ENCODE measurements at regions not wholly inside any gene's neighbourhood (a gene's known extent, or its start where the extent isn't known, plus 50 kb on each side); places are given as distances from the start of the nearest gene placed in this dataset.

DNA sequence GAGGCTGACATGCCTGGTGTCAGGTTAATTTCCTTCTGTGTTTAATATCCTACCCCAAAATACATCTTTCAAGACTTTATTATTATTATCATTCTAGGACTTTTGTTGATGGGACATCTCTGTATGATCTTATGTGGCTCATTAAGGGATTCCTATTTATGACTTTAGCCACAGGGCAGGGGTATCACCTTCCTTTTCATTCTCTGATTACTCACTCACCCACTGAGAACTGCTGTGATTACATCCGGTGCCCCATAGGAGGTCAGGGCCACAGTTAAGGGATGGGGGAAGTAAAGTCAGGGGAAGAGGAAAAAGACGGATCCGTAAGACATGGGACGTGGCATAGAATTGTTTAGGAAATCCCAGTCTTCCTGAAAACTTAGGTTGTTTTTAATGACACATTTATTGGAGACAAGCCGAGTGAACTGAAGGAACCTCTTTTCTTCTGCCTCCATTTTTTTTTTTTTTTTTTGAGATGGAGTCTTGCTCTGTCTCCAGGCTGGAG lies 61.0 kb upstream of the PITRM1 start:
- no peak overlapping the region for H3K4me3 ChIP-seq (ENCODE audit: low read depth, low read length)
- no peak for DNase-seq (ENCODE audit: low read depth)
- TF ChIP-seq, protein P1, sequence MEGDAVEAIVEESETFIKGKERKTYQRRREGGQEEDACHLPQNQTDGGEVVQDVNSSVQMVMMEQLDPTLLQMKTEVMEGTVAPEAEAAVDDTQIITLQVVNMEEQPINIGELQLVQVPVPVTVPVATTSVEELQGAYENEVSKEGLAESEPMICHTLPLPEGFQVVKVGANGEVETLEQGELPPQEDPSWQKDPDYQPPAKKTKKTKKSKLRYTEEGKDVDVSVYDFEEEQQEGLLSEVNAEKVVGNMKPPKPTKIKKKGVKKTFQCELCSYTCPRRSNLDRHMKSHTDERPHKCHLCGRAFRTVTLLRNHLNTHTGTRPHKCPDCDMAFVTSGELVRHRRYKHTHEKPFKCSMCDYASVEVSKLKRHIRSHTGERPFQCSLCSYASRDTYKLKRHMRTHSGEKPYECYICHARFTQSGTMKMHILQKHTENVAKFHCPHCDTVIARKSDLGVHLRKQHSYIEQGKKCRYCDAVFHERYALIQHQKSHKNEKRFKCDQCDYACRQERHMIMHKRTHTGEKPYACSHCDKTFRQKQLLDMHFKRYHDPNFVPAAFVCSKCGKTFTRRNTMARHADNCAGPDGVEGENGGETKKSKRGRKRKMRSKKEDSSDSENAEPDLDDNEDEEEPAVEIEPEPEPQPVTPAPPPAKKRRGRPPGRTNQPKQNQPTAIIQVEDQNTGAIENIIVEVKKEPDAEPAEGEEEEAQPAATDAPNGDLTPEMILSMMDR (IDR thresholded peaks at IDR 0.05; ENCODE audit: control insufficient read depth, extremely low read depth, insufficient read depth) = no peak

DNA sequence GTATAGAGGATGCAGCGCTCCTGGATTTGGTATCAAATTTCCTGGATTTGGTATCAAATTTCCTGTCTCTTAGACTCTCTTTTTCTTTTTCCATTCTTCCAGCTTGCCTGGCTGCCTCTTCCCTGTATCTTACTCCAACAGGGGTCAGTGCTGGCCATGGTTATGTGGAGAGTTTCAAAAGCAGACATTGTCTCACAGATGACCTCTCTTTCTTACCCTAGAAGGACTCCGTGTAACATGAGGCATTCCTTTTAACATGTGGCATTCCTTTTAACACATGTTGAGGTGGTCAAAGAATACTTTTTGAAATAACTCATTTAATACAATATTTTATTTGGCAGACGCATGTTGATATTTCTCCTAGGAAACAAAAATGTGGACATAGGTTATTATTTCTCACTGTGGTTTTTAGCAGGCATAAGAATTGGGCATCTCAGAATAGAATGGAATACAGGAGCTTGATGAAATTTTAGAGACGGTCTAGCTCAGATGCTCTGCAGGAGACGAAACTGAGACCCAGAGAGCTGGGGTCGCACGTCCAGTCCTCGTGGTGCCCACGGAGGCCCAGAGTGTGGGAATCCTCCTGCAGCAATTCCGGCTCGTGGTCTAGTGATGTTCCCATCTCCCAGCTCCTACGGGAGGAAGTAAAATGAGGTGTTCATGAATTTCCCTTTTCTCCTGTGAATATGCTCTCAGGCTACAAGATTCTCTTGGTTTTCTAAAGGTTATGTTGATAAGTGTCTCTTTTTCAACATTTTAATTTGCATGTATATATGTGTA lies 59.6 kb upstream of the PITRM1 start:
- no peak for DNase-seq (ENCODE audit: low read depth)
- H3K4me3 ChIP-seq (ENCODE audit: low read depth, low read length) = no peak overlapping the region
- TF ChIP-seq, protein P1 (IDR thresholded peaks at IDR 0.05; ENCODE audit: control insufficient read depth, extremely low read depth, insufficient read depth) = peak; percentile 27; the same call in 1 of the 2 replicates

DNA sequence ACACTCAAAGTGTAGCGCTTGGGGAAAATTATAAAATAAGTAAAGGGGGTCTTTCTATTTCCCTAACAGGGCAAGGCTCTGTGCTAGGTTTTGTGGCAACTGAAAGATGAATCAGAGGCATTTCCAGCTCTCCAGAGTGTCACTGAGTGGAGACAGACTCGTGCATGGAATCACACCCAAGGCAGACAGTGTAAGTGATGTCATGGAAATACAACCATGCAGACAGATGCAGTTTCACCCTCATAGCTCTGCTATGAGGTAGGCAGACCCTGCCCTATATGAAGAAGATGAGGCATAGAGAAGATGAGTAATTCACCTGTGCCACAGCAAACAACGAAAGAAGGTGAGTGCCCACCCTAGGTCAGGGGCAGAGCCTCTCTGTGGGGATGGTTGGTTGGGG lies 57.2 kb upstream of the PITRM1 start:
- DNase-seq (ENCODE audit: low read depth) = no peak
- H3K4me3 ChIP-seq (ENCODE audit: low read depth, low read length) = no peak overlapping the region
- TF ChIP-seq, protein P1 (IDR thresholded peaks at IDR 0.05; ENCODE audit: control insufficient read depth, extremely low read depth, insufficient read depth) = no peak

DNA sequence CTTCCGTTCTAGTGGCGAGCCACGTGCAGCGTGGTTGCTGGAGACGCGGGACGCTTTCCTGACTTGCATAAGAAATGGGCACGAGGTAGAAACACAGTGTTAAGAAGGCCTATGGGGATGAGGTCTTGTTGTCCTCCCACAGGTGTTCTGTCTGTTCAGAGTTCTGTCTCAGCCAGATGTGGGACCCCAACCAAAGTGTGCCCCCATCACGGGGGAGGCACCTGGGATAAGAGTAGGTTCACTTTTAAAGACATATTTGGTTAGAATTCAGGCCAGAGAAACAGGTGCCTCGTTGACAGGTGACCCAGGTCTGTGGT lies 56.0 kb upstream of the PITRM1 start:
- no peak for DNase-seq (ENCODE audit: low read depth)
- no peak overlapping the region for H3K4me3 ChIP-seq (ENCODE audit: low read depth, low read length)
- TF ChIP-seq, protein P1 (IDR thresholded peaks at IDR 0.05; ENCODE audit: control insufficient read depth, extremely low read depth, insufficient read depth) = no peak

DNA sequence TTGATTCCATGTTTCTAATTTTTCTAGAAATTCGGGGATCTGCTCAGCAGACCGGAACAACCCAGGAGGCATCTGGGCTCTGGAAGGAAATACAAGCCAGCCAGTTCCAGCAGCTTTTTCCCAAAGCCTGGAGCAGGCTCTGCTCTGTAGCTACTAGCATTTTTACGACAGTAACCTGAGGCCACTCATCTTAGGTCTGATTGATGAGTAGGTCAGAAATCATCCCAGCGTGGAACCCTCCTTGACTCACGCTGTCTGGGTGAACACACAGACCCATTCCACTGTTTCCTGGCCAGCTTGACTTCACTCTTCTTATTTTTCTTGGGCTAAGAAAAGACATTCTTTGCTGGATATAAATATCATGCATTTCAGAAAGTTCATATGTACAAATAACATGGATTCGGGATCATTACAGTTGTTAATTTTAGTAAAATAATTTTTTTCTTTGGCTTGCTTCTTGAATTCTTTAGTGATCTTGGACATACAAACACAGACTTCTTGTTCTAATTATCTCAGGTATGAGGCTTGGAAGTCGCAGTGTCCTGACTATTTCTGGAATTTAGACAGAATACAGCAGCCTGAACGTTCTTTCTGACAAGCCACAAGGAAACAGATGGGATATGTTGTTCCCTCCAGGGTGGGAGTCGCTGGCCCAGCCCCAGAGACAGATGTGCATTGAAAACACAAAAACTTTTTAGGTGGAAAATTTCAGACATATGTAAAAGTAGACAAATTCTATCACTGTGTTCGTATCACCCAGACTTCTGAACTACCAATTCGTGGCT lies 54.6 kb upstream of the PITRM1 start:
- DNase-seq (ENCODE audit: low read depth) = no peak
- no peak overlapping the region for H3K4me3 ChIP-seq (ENCODE audit: low read depth, low read length)

DNA sequence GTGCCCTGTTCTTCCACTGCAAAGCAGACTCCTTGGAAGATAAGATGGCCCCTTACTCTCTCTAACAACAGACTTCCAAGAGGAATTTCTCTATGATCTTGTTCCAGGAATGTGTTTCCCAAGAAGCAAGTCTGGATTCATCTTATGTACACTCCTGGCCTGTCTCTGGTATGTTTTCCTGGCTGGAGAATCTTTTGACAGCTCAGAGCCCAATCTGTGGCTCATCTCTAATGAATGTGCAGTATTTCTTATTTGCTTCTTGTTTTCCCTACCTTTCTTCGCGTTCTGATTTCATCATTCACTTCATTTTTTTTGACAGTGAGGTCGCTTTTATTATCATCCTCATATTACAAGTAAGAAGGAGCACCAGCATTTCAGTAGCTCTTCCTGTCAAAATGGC lies 53.0 kb upstream of the PITRM1 start:
- no peak for DNase-seq (ENCODE audit: low read depth)
- TF ChIP-seq, protein P1 (IDR thresholded peaks at IDR 0.05; ENCODE audit: control insufficient read depth, extremely low read depth, insufficient read depth) = no peak
- H3K4me3 ChIP-seq (ENCODE audit: low read depth, low read length) = no peak overlapping the region

More for the DNA sequence above, 54.6 kb upstream of the PITRM1 start:
- TF ChIP-seq, protein P1 (IDR thresholded peaks at IDR 0.05; ENCODE audit: control insufficient read depth, extremely low read depth, insufficient read depth) = no peak

Measured in LNCaP clone FGC (cell line).